Activated naive CD8-positive, alpha-beta T cell treated with anti-CD3 and anti-CD28 coated beads, Interleukin-2, amount 10 ng/mL, durations not matched to agents 7 days and 5 days (primary cell): ENCODE measurements at regions not wholly inside any gene's neighbourhood (a gene's known extent, or its start where the extent isn't known, plus 50 kb on each side); places are given as distances from the start of the nearest gene placed in this dataset.

Experiments
- ATAC-seq: fragments of 150-1000 bp; cut with Tn5 transposase; one replicate; pipeline ENCODE4 v1.10.0; 2021; ENCODE audit warnings: low read depth, moderate library complexity
- POLR2A ChIA-PET: fragments of 350-600 bp; sonication (Branson Sonifier 250); formaldehyde crosslinking; loops from one replicate; lab custom pipeline; 2021; ENCODE audit warnings: antibody characterized with exemption; lab: Charles Lee
- DNase-seq: peaks from one replicate; pipeline ENCODE4 v3.0.0; 2021
- H3K27ac Mint-ChIP-seq: one replicate; pipeline ENCODE4 v1.8.0; 2022; ENCODE audit warnings: mild to moderate bottlenecking, mixed read lengths
- H3K27me3 Mint-ChIP-seq: one replicate; pipeline ENCODE4 v1.8.0; 2022; ENCODE audit warnings: mild to moderate bottlenecking, moderate library complexity, mixed read lengths
- H3K36me3 Mint-ChIP-seq: one replicate; pipeline ENCODE4 v1.8.0; 2021; ENCODE audit warnings: mild to moderate bottlenecking, mixed read lengths
- H3K4me1 Mint-ChIP-seq: one replicate; pipeline ENCODE4 v1.8.0; 2021; ENCODE audit warnings: mixed read lengths
- H3K4me3 Mint-ChIP-seq: one replicate; pipeline ENCODE4 v1.8.0; 2022; ENCODE audit warnings: mild to moderate bottlenecking, moderate library complexity, mixed read lengths
- H3K9me3 Mint-ChIP-seq: one replicate; pipeline ENCODE4 v1.8.0; 2021; ENCODE audit warnings: mixed read lengths

DNA sequence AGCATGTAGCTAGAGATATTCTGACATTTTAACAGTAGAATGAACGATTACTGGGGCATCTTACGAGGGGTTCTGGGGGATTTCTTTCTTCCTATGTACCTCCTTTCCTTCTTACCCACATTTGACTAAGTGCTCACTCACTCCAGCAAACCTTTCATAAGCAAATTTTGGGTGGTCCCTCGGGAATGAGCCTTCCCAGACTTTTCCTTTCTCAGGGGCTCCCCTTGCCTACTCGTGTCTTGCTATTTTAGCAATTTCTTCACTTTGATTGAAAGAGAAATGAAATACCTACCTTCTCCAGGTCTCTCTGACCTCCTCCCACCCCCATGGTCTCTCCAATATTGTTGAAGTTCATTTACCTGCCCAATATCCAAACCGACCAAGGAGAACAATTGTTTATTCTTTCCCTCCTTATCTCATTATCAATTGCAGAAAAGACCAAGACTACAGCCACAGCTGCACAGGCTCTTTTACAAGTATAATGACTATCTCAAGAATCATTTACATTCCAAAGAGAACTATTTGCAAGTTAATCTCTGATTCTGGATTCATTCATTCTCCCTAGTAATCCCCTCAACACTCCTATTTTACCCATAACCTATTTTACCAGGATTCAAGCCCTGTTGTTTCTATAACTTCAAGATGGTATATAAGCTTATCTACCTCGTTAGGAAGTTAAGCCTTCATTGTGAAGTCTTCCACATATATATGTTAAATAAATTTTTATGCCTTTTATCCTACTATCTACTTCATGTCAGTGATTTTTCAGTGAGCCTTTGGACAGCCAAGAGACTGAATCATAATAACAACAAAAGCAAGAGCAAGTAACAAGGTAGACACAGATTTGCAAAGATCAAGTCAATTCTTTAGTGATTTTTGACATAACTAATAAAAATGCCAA is 480.6 kb downstream of the IPMK start:
- H3K27me3 Mint-ChIP-seq = no peaks in the 10 kb centered on the region
- no peak overlapping the region for H3K27ac Mint-ChIP-seq
- H3K4me1 Mint-ChIP-seq = no peaks in the 10 kb centered on the region
- H3K36me3 Mint-ChIP-seq = no peaks in the 10 kb centered on the region
- ATAC-seq = no peak
- H3K9me3 Mint-ChIP-seq = peaks cover 7% of the 10 kb centered on the region
- DNase-seq = no peak
- POLR2A ChIA-PET = no interaction called here
- no peak overlapping the region for H3K4me3 Mint-ChIP-seq

GRCh38 chr10:57786331-57786730 is 481.4 kb downstream of the IPMK start:
- Mint-ChIP-seq H3K27ac (no peak overlapping the region), H3K4me1 (no peaks in the 10 kb centered on the region), H3K4me3 (no peak overlapping the region), H3K36me3 (no peaks in the 10 kb centered on the region), H3K9me3 (peaks cover 7% of the 10 kb centered on the region), H3K27me3 (no peaks in the 10 kb centered on the region)
- no peak for DNase-seq
- ATAC-seq = no peak
- POLR2A ChIA-PET = no interaction called here

DNA sequence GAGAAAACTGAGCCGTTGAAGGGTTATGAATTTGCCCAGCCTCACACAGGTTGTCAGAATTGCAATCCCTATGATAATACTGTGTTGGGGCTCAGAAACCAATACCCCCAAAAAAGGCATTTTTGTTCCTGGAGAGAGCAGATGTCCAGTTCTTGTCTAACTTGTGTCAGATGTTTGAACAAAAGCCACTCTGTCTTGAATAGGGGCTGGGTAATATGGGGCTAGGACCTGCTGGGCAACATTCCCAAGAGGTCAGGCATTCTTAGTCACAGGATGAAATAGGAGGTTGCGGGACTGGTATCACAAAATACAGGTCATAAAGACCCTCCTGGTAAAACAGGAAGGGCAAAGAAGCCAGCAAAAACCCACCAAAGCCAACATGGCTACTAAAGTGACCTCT is 482.1 kb downstream of the IPMK start:
- H3K27ac Mint-ChIP-seq = no peak overlapping the region
- no peaks in the 10 kb centered on the region for H3K27me3 Mint-ChIP-seq
- peaks cover 7% of the 10 kb centered on the region for H3K9me3 Mint-ChIP-seq
- H3K4me3 Mint-ChIP-seq = no peak overlapping the region
- ATAC-seq (no peak), DNase-seq (no peak)
- no peaks in the 10 kb centered on the region for H3K36me3 Mint-ChIP-seq
- POLR2A ChIA-PET = no interaction called here
- no peaks in the 10 kb centered on the region for H3K4me1 Mint-ChIP-seq

DNA sequence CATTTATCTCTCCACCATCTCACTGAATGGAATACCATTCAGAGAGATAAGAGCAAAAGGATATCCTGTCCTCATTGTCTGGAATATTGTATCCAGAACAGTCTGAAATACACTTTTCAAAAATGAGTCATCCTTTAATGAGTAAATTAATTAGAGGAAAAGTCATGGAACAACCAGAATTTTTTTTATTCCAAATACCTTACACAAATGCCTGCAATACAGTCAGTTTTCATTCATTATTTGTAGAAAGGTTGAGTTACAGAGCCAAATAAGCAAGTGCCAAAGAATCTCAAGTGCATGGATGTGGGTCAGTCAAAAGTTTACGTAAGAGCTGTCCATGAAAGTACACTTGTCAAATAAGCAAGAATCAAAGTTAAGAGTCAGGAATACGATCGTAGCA is 482.6 kb downstream of the IPMK start:
- Mint-ChIP-seq H3K36me3 (no peaks in the 10 kb centered on the region), H3K27ac (no peak overlapping the region)
- POLR2A ChIA-PET = no interaction called here

GRCh38 chr10:57776688-57777432 is 490.8 kb downstream of the IPMK start:
- POLR2A ChIA-PET = no interaction called here
- no peaks in the 10 kb centered on the region for H3K27me3 Mint-ChIP-seq
- DNase-seq (no peak), ATAC-seq (no peak)
- H3K9me3 Mint-ChIP-seq = peaks cover 11% of the 10 kb centered on the region
- H3K36me3 Mint-ChIP-seq = no peaks in the 10 kb centered on the region
- no peak overlapping the region for H3K4me3 Mint-ChIP-seq
- H3K4me1 Mint-ChIP-seq = no peaks in the 10 kb centered on the region
- H3K27ac Mint-ChIP-seq = no peak overlapping the region

More for the DNA sequence above, 482.6 kb downstream of the IPMK start:
- Mint-ChIP-seq H3K9me3 (peaks cover 7% of the 10 kb centered on the region), H3K27me3 (no peaks in the 10 kb centered on the region), H3K4me1 (no peaks in the 10 kb centered on the region), H3K4me3 (no peak overlapping the region)
- ATAC-seq = no peak
- DNase-seq = no peak

DNA sequence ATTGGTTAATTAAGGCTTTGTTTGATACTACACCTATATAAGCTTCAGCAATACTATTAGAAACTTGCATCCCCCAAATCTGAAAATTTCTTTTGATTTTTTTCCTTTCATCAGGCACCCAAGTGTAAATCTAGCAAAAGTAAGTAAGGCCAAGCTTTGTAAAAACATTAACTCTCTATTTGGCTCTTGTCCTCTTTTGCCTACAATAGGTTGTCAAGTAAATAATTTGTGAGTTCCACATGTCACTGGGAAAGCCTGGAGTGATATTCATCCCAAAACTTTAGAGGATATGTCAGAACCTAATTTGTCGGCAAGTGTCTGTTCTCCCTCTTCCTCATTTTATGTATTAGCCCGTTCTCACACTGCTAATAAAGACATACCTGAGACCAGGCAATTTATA is 492.4 kb downstream of the IPMK start:
- POLR2A ChIA-PET = no interaction called here
- ATAC-seq (no peak), DNase-seq (no peak)
- H3K36me3 Mint-ChIP-seq = no peaks in the 10 kb centered on the region
- no peaks in the 10 kb centered on the region for H3K27me3 Mint-ChIP-seq
- H3K4me1 Mint-ChIP-seq = no peaks in the 10 kb centered on the region
- peaks cover 11% of the 10 kb centered on the region for H3K9me3 Mint-ChIP-seq
- no peak overlapping the region for H3K4me3 Mint-ChIP-seq
- H3K27ac Mint-ChIP-seq = no peak overlapping the region

DNA sequence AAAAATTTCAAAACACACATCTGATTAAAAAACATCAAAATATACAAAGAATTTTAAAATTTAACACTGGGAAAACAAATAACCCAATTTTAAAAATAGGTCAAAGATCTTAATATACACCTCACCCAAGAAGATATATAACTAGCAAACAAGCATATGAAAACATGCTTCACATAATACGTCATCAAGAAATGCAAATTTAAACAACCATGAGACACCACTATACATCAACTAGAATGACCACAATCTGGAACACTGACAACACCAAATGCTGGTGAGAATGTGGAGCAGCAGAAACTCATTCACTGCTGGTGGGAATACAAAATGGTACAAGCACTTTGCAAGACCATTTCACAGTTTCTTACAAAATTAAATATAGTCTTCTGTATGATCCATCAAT is 498.4 kb downstream of the IPMK start:
- Mint-ChIP-seq H3K4me1 (no peaks in the 10 kb centered on the region), H3K9me3 (no peaks in the 10 kb centered on the region), H3K4me3 (no peak overlapping the region), H3K27me3 (no peaks in the 10 kb centered on the region), H3K27ac (no peak overlapping the region), H3K36me3 (no peaks in the 10 kb centered on the region)
- DNase-seq (no peak), ATAC-seq (no peak)
- POLR2A ChIA-PET = no interaction called here

- Mint-ChIP-seq H3K27me3 (no peaks in the 10 kb centered on the region), H3K27ac (no peak overlapping the region), H3K9me3 (peaks cover 7% of the 10 kb centered on the region), H3K4me1 (no peaks in the 10 kb centered on the region), H3K4me3 (no peak overlapping the region), H3K36me3 (no peaks in the 10 kb centered on the region)
- ATAC-seq (no peak), DNase-seq (no peak)
- POLR2A ChIA-PET = no interaction called here
Measured at GRCh38 chr10:57759777-57760176, 507.9 kb downstream of the IPMK start.

GRCh38 chr10:57754803-57755202 is 512.9 kb downstream of the IPMK start:
- peaks cover 7% of the 10 kb centered on the region for H3K9me3 Mint-ChIP-seq
- no peak overlapping the region for H3K27ac Mint-ChIP-seq
- H3K27me3 Mint-ChIP-seq = no peaks in the 10 kb centered on the region
- no peaks in the 10 kb centered on the region for H3K36me3 Mint-ChIP-seq
- ATAC-seq (no peak), DNase-seq (no peak)
- POLR2A ChIA-PET = no interaction called here
- no peaks in the 10 kb centered on the region for H3K4me1 Mint-ChIP-seq
- H3K4me3 Mint-ChIP-seq = no peak overlapping the region

- Mint-ChIP-seq H3K9me3 (peaks cover 3% of the 10 kb centered on the region), H3K27ac (no peak overlapping the region), H3K36me3 (no peaks in the 10 kb centered on the region), H3K4me1 (no peaks in the 10 kb centered on the region), H3K27me3 (no peaks in the 10 kb centered on the region), H3K4me3 (no peak overlapping the region)
- DNase-seq = no peak
- no peak for ATAC-seq
- POLR2A ChIA-PET = no interaction called here
Measured at GRCh38 chr10:57743711-57744110, 524.0 kb downstream of the IPMK start.

DNA sequence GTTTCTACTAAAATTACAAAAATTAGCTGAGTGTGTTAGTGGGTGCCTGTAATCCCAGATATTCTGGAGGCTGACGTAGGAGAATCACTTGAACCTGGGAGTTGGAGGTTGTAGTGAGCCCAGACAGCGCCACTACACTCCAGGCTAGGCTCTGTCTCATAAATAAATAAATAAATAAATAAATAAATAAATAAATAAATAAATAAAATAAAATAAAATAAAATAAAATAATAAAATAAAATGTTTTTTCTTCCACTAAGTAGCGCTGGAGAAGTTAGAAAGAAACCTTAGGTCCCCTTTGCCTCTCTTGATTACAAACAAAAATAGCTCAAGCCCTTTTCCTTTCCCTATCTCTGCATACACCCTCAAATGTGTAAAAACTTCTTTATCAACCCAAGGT is 525.9 kb downstream of the IPMK start:
- POLR2A ChIA-PET = no interaction called here
- Mint-ChIP-seq H3K9me3 (no peaks in the 10 kb centered on the region), H3K27me3 (no peaks in the 10 kb centered on the region), H3K36me3 (no peaks in the 10 kb centered on the region), H3K4me1 (no peaks in the 10 kb centered on the region), H3K4me3 (no peak overlapping the region), H3K27ac (no peak overlapping the region)
- ATAC-seq (no peak), DNase-seq (no peak)

DNA sequence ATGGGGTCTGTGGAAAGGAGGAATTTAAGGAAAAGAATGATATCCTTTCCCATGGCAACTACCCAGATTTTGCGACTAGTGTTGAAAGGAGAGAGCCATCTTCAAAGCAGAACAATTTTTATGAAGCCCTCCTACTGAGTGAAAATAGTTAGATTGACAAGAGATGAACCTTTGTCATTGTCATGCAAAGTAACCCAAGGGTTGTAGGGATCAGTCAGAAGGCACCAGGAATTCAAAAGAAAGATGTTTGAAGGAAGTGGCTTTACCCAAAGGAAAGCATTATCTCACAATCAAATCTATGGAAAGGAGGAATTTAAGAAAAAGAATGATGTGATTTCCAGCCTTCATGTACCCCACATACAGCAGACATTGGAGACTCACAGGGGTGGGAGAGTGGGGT is 544.4 kb downstream of the IPMK start:
- DNase-seq (no peak), ATAC-seq (no peak)
- Mint-ChIP-seq H3K9me3 (no peaks in the 10 kb centered on the region), H3K36me3 (no peaks in the 10 kb centered on the region), H3K27me3 (no peaks in the 10 kb centered on the region), H3K27ac (no peak overlapping the region), H3K4me3 (no peak overlapping the region), H3K4me1 (no peaks in the 10 kb centered on the region)
- POLR2A ChIA-PET = no interaction called here

DNA sequence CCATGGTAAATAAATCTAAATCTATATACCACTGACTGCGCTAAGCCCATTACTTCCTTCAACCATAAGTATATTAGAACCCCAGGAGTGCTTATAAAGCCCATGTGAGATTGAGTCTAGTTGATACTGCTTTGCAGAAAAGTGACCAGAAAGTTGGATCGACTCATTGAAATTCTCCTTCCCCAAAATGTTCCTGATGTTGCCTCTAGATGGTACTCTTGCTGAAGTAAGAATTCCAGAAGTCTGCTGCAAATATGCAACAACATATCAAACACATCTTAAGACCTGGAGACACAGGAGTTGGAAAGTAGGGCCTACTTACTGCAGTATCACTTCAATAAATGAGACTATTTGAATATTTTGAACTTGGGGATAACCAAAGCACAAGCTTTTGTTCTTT is 550.8 kb downstream of the IPMK start:
- no peaks in the 10 kb centered on the region for H3K36me3 Mint-ChIP-seq
- no peaks in the 10 kb centered on the region for H3K9me3 Mint-ChIP-seq
- POLR2A ChIA-PET = no interaction called here
- ATAC-seq = no peak
- no peaks in the 10 kb centered on the region for H3K27me3 Mint-ChIP-seq
- H3K27ac Mint-ChIP-seq = no peak overlapping the region
- H3K4me3 Mint-ChIP-seq = no peak overlapping the region
- H3K4me1 Mint-ChIP-seq = no peaks in the 10 kb centered on the region
- DNase-seq = no peak

- Mint-ChIP-seq H3K36me3 (no peaks in the 10 kb centered on the region), H3K27ac (no peak overlapping the region), H3K9me3 (no peaks in the 10 kb centered on the region), H3K4me3 (no peak overlapping the region), H3K27me3 (no peaks in the 10 kb centered on the region), H3K4me1 (no peaks in the 10 kb centered on the region)
- POLR2A ChIA-PET = no interaction called here
- no peak for DNase-seq
- no peak for ATAC-seq
Measured at GRCh38 chr10:57715233-57715632, 552.5 kb downstream of the IPMK start.
